ENCODE measurements at regions not wholly inside any gene's neighbourhood (a gene's known extent, or its start where the extent isn't known, plus 50 kb on each side); places are given as distances from the start of the nearest gene placed in this dataset.

- Histone ChIP-seq H2AFZ (no peak overlapping the region), H3K9me2 (ENCODE audit: insufficient read depth) (no peaks in the 10 kb centered on the region), H3K4me2 (ENCODE audit: unreplicated experiment) (no peak overlapping the region), H3K4me1 (ENCODE audit: insufficient read depth) (no peaks in the 10 kb centered on the region), H4K20me1 (ENCODE audit: insufficient read depth) (no peaks in the 10 kb centered on the region), H3F3A (ENCODE audit: insufficient read depth) (no peaks in the 10 kb centered on the region), H3K36me3 (ENCODE audit: low read depth) (no peaks in the 10 kb centered on the region), H3K9ac (no peak overlapping the region), H3K4me3 (no peak overlapping the region), H3K9me3 (ENCODE audit: low read depth) (no peaks in the 10 kb centered on the region), H3K27me3 (replicated peaks; ENCODE audit: insufficient read depth) (no peaks in the 10 kb centered on the region), H3K79me2 (ENCODE audit: insufficient read depth) (no peaks in the 10 kb centered on the region), H3K27ac (no peak overlapping the region)
- DNase-seq, result no peak
- 26 to 29% methylated on average over 9 to 10 of the region's 10 CpGs for WGBS, 2 experiments (ENCODE audit: low coverage in 1 of 2, low lambda C conversion rate in 2 of 2, missing lambda C conversion rate in 2 of 2)
- no peak for TF ChIP-seq EZH2 (IDR thresholded peaks at IDR 0.05; ENCODE audit: insufficient read depth, poor library complexity, severe bottlenecking)
- TF ChIP-seq EZH2phosphoT487 (IDR thresholded peaks at IDR 0.05; ENCODE audit: insufficient read depth, low read depth), result no peak
- in situ Hi-C loops (cut with MboI), result no loop called here
Observed at GRCh38 chr10:130495116-130495862, 359.1 kb downstream of the GLRX3 start.

- H3K9me3 ChIP-seq (ENCODE audit: low read depth), result no peaks in the 10 kb centered on the region
- TF ChIP-seq EZH2phosphoT487 (IDR thresholded peaks at IDR 0.05; ENCODE audit: insufficient read depth, low read depth) (no peak), EZH2 (IDR thresholded peaks at IDR 0.05; ENCODE audit: insufficient read depth, poor library complexity, severe bottlenecking) (no peak)
- no peaks in the 10 kb centered on the region for H3K4me1 ChIP-seq (ENCODE audit: insufficient read depth)
- H3K27ac ChIP-seq, result no peak overlapping the region
- no peaks in the 10 kb centered on the region for H3K79me2 ChIP-seq (ENCODE audit: insufficient read depth)
- H3K36me3 ChIP-seq (ENCODE audit: low read depth), result no peaks in the 10 kb centered on the region
- no peak overlapping the region for H3K4me3 ChIP-seq
- WGBS, 2 experiments (ENCODE audit: low coverage in 1 of 2, low lambda C conversion rate in 2 of 2, missing lambda C conversion rate in 2 of 2), result 33 to 42% methylated on average over 14 of the region's 14 CpGs
- no peaks in the 10 kb centered on the region for H3F3A ChIP-seq (ENCODE audit: insufficient read depth)
- H4K20me1 ChIP-seq (ENCODE audit: insufficient read depth), result no peaks in the 10 kb centered on the region
- H3K9ac ChIP-seq, result no peak overlapping the region
- no peaks in the 10 kb centered on the region for H3K27me3 ChIP-seq (replicated peaks; ENCODE audit: insufficient read depth)
- no peak overlapping the region for H2AFZ ChIP-seq
- H3K9me2 ChIP-seq (ENCODE audit: insufficient read depth), result no peaks in the 10 kb centered on the region
- DNase-seq, result no peak
- H3K4me2 ChIP-seq (ENCODE audit: unreplicated experiment), result no peak overlapping the region
- in situ Hi-C loops (cut with MboI), result no loop called here
Observed at GRCh38 chr10:130495891-130496636, 359.9 kb downstream of the GLRX3 start.

- Histone ChIP-seq H3K9me3 (ENCODE audit: low read depth) (no peaks in the 10 kb centered on the region), H3K9ac (no peak overlapping the region), H3K4me2 (ENCODE audit: unreplicated experiment) (no peak overlapping the region), H3K4me1 (ENCODE audit: insufficient read depth) (no peaks in the 10 kb centered on the region), H2AFZ (no peak overlapping the region), H3K36me3 (ENCODE audit: low read depth) (no peaks in the 10 kb centered on the region), H3K79me2 (ENCODE audit: insufficient read depth) (no peaks in the 10 kb centered on the region), H4K20me1 (ENCODE audit: insufficient read depth) (no peaks in the 10 kb centered on the region), H3K27ac (no peak overlapping the region), H3K9me2 (ENCODE audit: insufficient read depth) (no peaks in the 10 kb centered on the region), H3K4me3 (no peak overlapping the region), H3F3A (ENCODE audit: insufficient read depth) (no peaks in the 10 kb centered on the region), H3K27me3 (replicated peaks; ENCODE audit: insufficient read depth) (no peaks in the 10 kb centered on the region)
- 29 to 35% methylated on average over 21 of the region's 21 CpGs for WGBS, 2 experiments (ENCODE audit: low coverage in 1 of 2, low lambda C conversion rate in 2 of 2, missing lambda C conversion rate in 2 of 2)
- DNase-seq, result no peak
- TF ChIP-seq EZH2phosphoT487 (IDR thresholded peaks at IDR 0.05; ENCODE audit: insufficient read depth, low read depth) (no peak), EZH2 (IDR thresholded peaks at IDR 0.05; ENCODE audit: insufficient read depth, poor library complexity, severe bottlenecking) (no peak)
- in situ Hi-C loops (cut with MboI), result no loop called here
Observed at GRCh38 chr10:130497056-130498010, 361.1 kb downstream of the GLRX3 start.

DNA sequence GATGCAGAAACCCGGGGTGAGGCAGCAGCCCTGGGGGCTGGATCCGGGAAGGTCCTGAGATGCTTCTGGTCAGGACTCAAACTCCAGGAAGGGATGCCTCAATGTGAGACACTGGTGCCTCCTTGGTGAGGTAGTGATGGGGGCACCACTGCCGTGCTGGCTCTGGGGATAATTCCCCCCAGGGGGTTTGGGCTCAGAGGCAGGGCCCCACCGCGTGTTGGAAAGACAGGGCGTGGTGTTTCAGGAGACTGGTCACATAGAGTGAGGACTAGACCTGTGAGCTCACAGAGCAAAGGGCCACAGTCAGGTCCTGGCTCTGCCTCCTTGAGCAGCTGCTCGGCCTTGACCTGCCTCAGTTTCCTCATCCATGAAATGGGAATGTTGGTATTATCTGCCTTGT lies 361.9 kb downstream of the GLRX3 start:
- DNase-seq, result no peak
- Histone ChIP-seq H3K27ac (no peak overlapping the region), H3K9ac (no peak overlapping the region), H2AFZ (no peak overlapping the region), H3K4me3 (no peak overlapping the region), H3K27me3 (replicated peaks; ENCODE audit: insufficient read depth) (no peaks in the 10 kb centered on the region), H4K20me1 (ENCODE audit: insufficient read depth) (no peaks in the 10 kb centered on the region), H3K4me1 (ENCODE audit: insufficient read depth) (no peaks in the 10 kb centered on the region), H3K9me2 (ENCODE audit: insufficient read depth) (no peaks in the 10 kb centered on the region), H3K79me2 (ENCODE audit: insufficient read depth) (no peaks in the 10 kb centered on the region), H3K9me3 (ENCODE audit: low read depth) (no peaks in the 10 kb centered on the region), H3F3A (ENCODE audit: insufficient read depth) (no peaks in the 10 kb centered on the region), H3K36me3 (ENCODE audit: low read depth) (no peaks in the 10 kb centered on the region), H3K4me2 (ENCODE audit: unreplicated experiment) (no peak overlapping the region)
- TF ChIP-seq EZH2phosphoT487 (IDR thresholded peaks at IDR 0.05; ENCODE audit: insufficient read depth, low read depth) (no peak), EZH2 (IDR thresholded peaks at IDR 0.05; ENCODE audit: insufficient read depth, poor library complexity, severe bottlenecking) (no peak)
- 29 to 37% methylated on average over 7 of the region's 7 CpGs for WGBS, 2 experiments (ENCODE audit: low coverage in 1 of 2, low lambda C conversion rate in 2 of 2, missing lambda C conversion rate in 2 of 2)
- in situ Hi-C loops (cut with MboI), result no loop called here

Data from GM23248 (cell line).